ENCODE measurements at regions not wholly inside any gene's neighbourhood (a gene's known extent, or its start where the extent isn't known, plus 50 kb on each side); places are given as distances from the start of the nearest gene placed in this dataset. TPM values are rescaled to one million over a fixed set of nuclear protein-coding genes. Genes with fewer than 3 reads are reported as not detected.

Small RNA genes in the stretch of these regions (small RNA-seq; reads per million reads assigned to genes)
- gene RF00019, result not detected
- gene RF01992, result not detected
- gene RNA5SP106, result not detected
- not detected for gene RNU6-692P
- gene RNU6-715P, result not detected
- not detected for gene RNU7-2P

Data from skeletal muscle satellite cell (primary cell).